ENCODE measurements at regions not wholly inside any gene's neighbourhood (a gene's known extent, or its start where the extent isn't known, plus 50 kb on each side); places are given as distances from the start of the nearest gene placed in this dataset.

GRCh38 chr6:119453242-119454200 lies 104.0 kb upstream of the MAN1A1 start:
- no peak for DNase-seq (ENCODE audit: low spot score in 2 of 2)
- H3K9me3 Mint-ChIP-seq, result peaks cover 6% of the 10 kb centered on the region
- no peak overlapping the region for H3K27ac Mint-ChIP-seq
- peaks cover 2% of the 10 kb centered on the region for H3K27me3 Mint-ChIP-seq
- peaks cover 5% of the 10 kb centered on the region for H3K4me1 Mint-ChIP-seq
- H3K4me3 Mint-ChIP-seq, result no peak overlapping the region
- no peak for ATAC-seq (ENCODE audit: low read depth)
- H3K36me3 Mint-ChIP-seq, result peaks cover 3% of the 10 kb centered on the region

- no peak overlapping the region for H3K27ac Mint-ChIP-seq
- DNase-seq (ENCODE audit: low spot score in 2 of 2), result no peak
- peaks cover 3% of the 10 kb centered on the region for H3K36me3 Mint-ChIP-seq
- peaks cover 8% of the 10 kb centered on the region for H3K4me1 Mint-ChIP-seq
- ATAC-seq (ENCODE audit: low read depth), result no peak
- peaks cover 6% of the 10 kb centered on the region for H3K9me3 Mint-ChIP-seq
- no peak overlapping the region for H3K4me3 Mint-ChIP-seq
- peaks cover 2% of the 10 kb centered on the region for H3K27me3 Mint-ChIP-seq
These were observed 100.0 kb upstream of the MAN1A1 start for GRCh38 chr6:119449331-119450156.

GRCh38 chr6:119447921-119448320 lies 98.4 kb upstream of the MAN1A1 start:
- peaks cover 2% of the 10 kb centered on the region for H3K9me3 Mint-ChIP-seq
- peaks cover 2% of the 10 kb centered on the region for H3K36me3 Mint-ChIP-seq
- ATAC-seq (ENCODE audit: low read depth) (no peak), DNase-seq (ENCODE audit: low spot score in 2 of 2) (no peak)
- H3K4me3 Mint-ChIP-seq, result no peak overlapping the region
- H3K27ac Mint-ChIP-seq, result no peak overlapping the region
- peaks cover 1% of the 10 kb centered on the region for H3K27me3 Mint-ChIP-seq
- peaks cover 18% of the 10 kb centered on the region for H3K4me1 Mint-ChIP-seq

- Mint-ChIP-seq H3K36me3 (no peaks in the 10 kb centered on the region), H3K4me3 (no peak overlapping the region), H3K4me1 (peaks cover 20% of the 10 kb centered on the region), H3K9me3 (no peaks in the 10 kb centered on the region), H3K27me3 (no peaks in the 10 kb centered on the region), H3K27ac (no peak overlapping the region)
- ATAC-seq (ENCODE audit: low read depth), result no peak
- DNase-seq (ENCODE audit: low spot score in 2 of 2), result no peak
These were observed 97.0 kb upstream of the MAN1A1 start for GRCh38 chr6:119446609-119447008.

GRCh38 chr6:119446115-119446554 lies 96.6 kb upstream of the MAN1A1 start:
- ATAC-seq (ENCODE audit: low read depth), result no peak
- H3K4me3 Mint-ChIP-seq, result no peak overlapping the region
- H3K27me3 Mint-ChIP-seq, result no peaks in the 10 kb centered on the region
- DNase-seq (ENCODE audit: low spot score in 2 of 2), result no peak
- H3K4me1 Mint-ChIP-seq, result peaks cover 20% of the 10 kb centered on the region
- H3K27ac Mint-ChIP-seq, result no peak overlapping the region
- H3K36me3 Mint-ChIP-seq, result no peaks in the 10 kb centered on the region
- H3K9me3 Mint-ChIP-seq, result no peaks in the 10 kb centered on the region

GRCh38 chr6:119445666-119446065 lies 96.1 kb upstream of the MAN1A1 start:
- no peak overlapping the region for H3K4me3 Mint-ChIP-seq
- H3K27ac Mint-ChIP-seq, result no peak overlapping the region
- H3K9me3 Mint-ChIP-seq, result no peaks in the 10 kb centered on the region
- ATAC-seq (ENCODE audit: low read depth), result no peak
- no peak for DNase-seq (ENCODE audit: low spot score in 2 of 2)
- H3K4me1 Mint-ChIP-seq, result peaks cover 20% of the 10 kb centered on the region
- no peaks in the 10 kb centered on the region for H3K36me3 Mint-ChIP-seq
- no peaks in the 10 kb centered on the region for H3K27me3 Mint-ChIP-seq

- peak; percentile 45 for ATAC-seq (ENCODE audit: low read depth)
These were observed 95.3 kb upstream of the MAN1A1 start for GRCh38 chr6:119444642-119445557.

GRCh38 chr6:119443993-119444641 lies 94.6 kb upstream of the MAN1A1 start:
- H3K4me3 Mint-ChIP-seq, result no peak overlapping the region
- H3K36me3 Mint-ChIP-seq, result no peaks in the 10 kb centered on the region
- no peaks in the 10 kb centered on the region for H3K27me3 Mint-ChIP-seq
- H3K27ac Mint-ChIP-seq, result no peak overlapping the region
- peaks cover 15% of the 10 kb centered on the region for H3K4me1 Mint-ChIP-seq
- no peaks in the 10 kb centered on the region for H3K9me3 Mint-ChIP-seq
- DNase-seq (ENCODE audit: low spot score in 2 of 2), result no peak
- ATAC-seq (ENCODE audit: low read depth), result no peak

More at GRCh38 chr6:119444642-119445557, 95.3 kb upstream of the MAN1A1 start:
- H3K4me1 Mint-ChIP-seq, result peaks cover 16% of the 10 kb centered on the region
- no peak for DNase-seq (ENCODE audit: low spot score in 2 of 2)
- no peak overlapping the region for H3K4me3 Mint-ChIP-seq
- no peaks in the 10 kb centered on the region for H3K36me3 Mint-ChIP-seq
- H3K27ac Mint-ChIP-seq, result no peak overlapping the region
- no peaks in the 10 kb centered on the region for H3K9me3 Mint-ChIP-seq
- H3K27me3 Mint-ChIP-seq, result no peaks in the 10 kb centered on the region

- Mint-ChIP-seq H3K9me3 (no peaks in the 10 kb centered on the region), H3K4me3 (no peak overlapping the region), H3K4me1 (peaks cover 15% of the 10 kb centered on the region), H3K27me3 (no peaks in the 10 kb centered on the region), H3K27ac (no peak overlapping the region), H3K36me3 (no peaks in the 10 kb centered on the region)
- DNase-seq (ENCODE audit: low spot score in 2 of 2), result no peak
- ATAC-seq (ENCODE audit: low read depth), result peak; percentile 46
These were observed 93.2 kb upstream of the MAN1A1 start for GRCh38 chr6:119442776-119443184.

GRCh38 chr6:119440953-119441352 lies 91.4 kb upstream of the MAN1A1 start:
- Mint-ChIP-seq H3K4me1 (peaks cover 15% of the 10 kb centered on the region), H3K36me3 (no peaks in the 10 kb centered on the region), H3K9me3 (no peaks in the 10 kb centered on the region), H3K27me3 (no peaks in the 10 kb centered on the region), H3K4me3 (no peak overlapping the region), H3K27ac (no peak overlapping the region)
- DNase-seq (ENCODE audit: low spot score in 2 of 2) (no peak), ATAC-seq (ENCODE audit: low read depth) (no peak)

- Mint-ChIP-seq H3K4me3 (no peak overlapping the region), H3K36me3 (no peaks in the 10 kb centered on the region), H3K27ac (no peak overlapping the region), H3K9me3 (no peaks in the 10 kb centered on the region), H3K4me1 (no peaks in the 10 kb centered on the region), H3K27me3 (no peaks in the 10 kb centered on the region)
- DNase-seq (ENCODE audit: low spot score in 2 of 2), result no peak
- ATAC-seq (ENCODE audit: low read depth), result no peak
These were observed 87.0 kb upstream of the MAN1A1 start for GRCh38 chr6:119436583-119436982.

GRCh38 chr6:119431799-119432198 lies 82.2 kb upstream of the MAN1A1 start:
- Mint-ChIP-seq H3K4me3 (no peak overlapping the region), H3K27me3 (no peaks in the 10 kb centered on the region), H3K27ac (no peak overlapping the region), H3K36me3 (no peaks in the 10 kb centered on the region), H3K9me3 (no peaks in the 10 kb centered on the region), H3K4me1 (no peaks in the 10 kb centered on the region)
- ATAC-seq (ENCODE audit: low read depth) (no peak), DNase-seq (ENCODE audit: low spot score in 2 of 2) (no peak)

GRCh38 chr6:119430805-119431204 lies 81.2 kb upstream of the MAN1A1 start:
- no peak for DNase-seq (ENCODE audit: low spot score in 2 of 2)
- no peak overlapping the region for H3K27ac Mint-ChIP-seq
- no peak for ATAC-seq (ENCODE audit: low read depth)
- H3K9me3 Mint-ChIP-seq, result no peaks in the 10 kb centered on the region
- no peaks in the 10 kb centered on the region for H3K27me3 Mint-ChIP-seq
- H3K4me3 Mint-ChIP-seq, result no peak overlapping the region
- H3K4me1 Mint-ChIP-seq, result no peaks in the 10 kb centered on the region
- no peaks in the 10 kb centered on the region for H3K36me3 Mint-ChIP-seq

Data from memory B cell (primary cell).